ENCODE measurements at regions not wholly inside any gene's neighbourhood (a gene's known extent, or its start where the extent isn't known, plus 50 kb on each side); places are given as distances from the start of the nearest gene placed in this dataset.

GRCh38 chr1:29973406-29973805 is 737.1 kb downstream of the PTPRU start:
- DNase-seq, result no peak

- DNase-seq, result no peak
Observed at GRCh38 chr1:29972421-29973053, 736.2 kb downstream of the PTPRU start.

- no peak for DNase-seq
Observed at GRCh38 chr1:29971703-29972102, 735.4 kb downstream of the PTPRU start.

GRCh38 chr1:29970747-29971325 is 734.5 kb downstream of the PTPRU start:
- no peak for DNase-seq

GRCh38 chr1:29969576-29969975 is 733.3 kb downstream of the PTPRU start:
- no peak for DNase-seq

GRCh38 chr1:29967261-29967660 is 730.9 kb downstream of the PTPRU start:
- no peak for DNase-seq

- no peak for DNase-seq
Observed at GRCh38 chr1:29966526-29967045, 730.3 kb downstream of the PTPRU start.

GRCh38 chr1:29964718-29965533 is 728.6 kb downstream of the PTPRU start:
- DNase-seq, result no peak

GRCh38 chr1:29963946-29964345 is 727.6 kb downstream of the PTPRU start:
- DNase-seq, result no peak

- DNase-seq, result no peak
Observed at GRCh38 chr1:29962831-29963247, 726.5 kb downstream of the PTPRU start.

- no peak for DNase-seq
Observed at GRCh38 chr1:29962336-29962735, 726.0 kb downstream of the PTPRU start.

GRCh38 chr1:29961293-29962059 is 725.2 kb downstream of the PTPRU start:
- DNase-seq, result no peak

- DNase-seq, result no peak
Observed at GRCh38 chr1:29960876-29961275, 724.6 kb downstream of the PTPRU start.

- no peak for DNase-seq
Observed at GRCh38 chr1:29960156-29960755, 723.9 kb downstream of the PTPRU start.

- no peak for DNase-seq
Observed at GRCh38 chr1:29959356-29959755, 723.0 kb downstream of the PTPRU start.

GRCh38 chr1:29958271-29958670 is 721.9 kb downstream of the PTPRU start:
- no peak for DNase-seq

GRCh38 chr1:29956349-29957030 is 720.2 kb downstream of the PTPRU start:
- DNase-seq, result no peak

GRCh38 chr1:29954591-29954990 is 718.3 kb downstream of the PTPRU start:
- DNase-seq, result no peak

GRCh38 chr1:29953961-29954360 is 717.6 kb downstream of the PTPRU start:
- no peak for DNase-seq

GRCh38 chr1:29949676-29950075 is 713.4 kb downstream of the PTPRU start:
- DNase-seq, result no peak

GRCh38 chr1:29948581-29948980 is 712.3 kb downstream of the PTPRU start:
- no peak for DNase-seq

GRCh38 chr1:29946057-29946456 is 709.7 kb downstream of the PTPRU start:
- DNase-seq, result no peak

Data from NCI-H1048 (cell line).